Astrocyte of the hippocampus (primary cell): ENCODE measurements at regions not wholly inside any gene's neighbourhood (a gene's known extent, or its start where the extent isn't known, plus 50 kb on each side); places are given as distances from the start of the nearest gene placed in this dataset.

Experiments
- DNase-seq: peaks from one replicate; pipeline ENCODE4 v3.0.0; 2011; ENCODE audit warnings: low read depth, low spot score

DNA sequence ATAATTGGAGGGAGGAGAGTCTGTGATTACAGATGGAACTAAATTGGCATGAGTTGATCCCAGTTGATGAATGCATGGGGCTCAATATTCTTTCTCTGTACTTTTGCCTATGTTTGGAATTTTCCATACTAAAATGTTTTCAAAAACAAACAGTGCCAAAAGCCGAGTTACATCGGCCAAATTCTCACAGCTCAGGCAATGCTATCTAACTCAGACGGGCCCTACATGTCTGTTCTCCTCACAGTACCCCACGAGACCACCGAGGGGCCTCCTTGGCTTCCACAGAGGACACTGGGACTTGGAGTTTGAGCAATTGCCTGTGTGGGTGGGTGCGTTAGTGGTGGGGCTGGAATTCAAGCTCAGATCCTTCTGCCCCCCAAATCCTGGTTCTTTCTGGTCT lies 413.2 kb downstream of the CDH26 start:
- no peak for DNase-seq

DNA sequence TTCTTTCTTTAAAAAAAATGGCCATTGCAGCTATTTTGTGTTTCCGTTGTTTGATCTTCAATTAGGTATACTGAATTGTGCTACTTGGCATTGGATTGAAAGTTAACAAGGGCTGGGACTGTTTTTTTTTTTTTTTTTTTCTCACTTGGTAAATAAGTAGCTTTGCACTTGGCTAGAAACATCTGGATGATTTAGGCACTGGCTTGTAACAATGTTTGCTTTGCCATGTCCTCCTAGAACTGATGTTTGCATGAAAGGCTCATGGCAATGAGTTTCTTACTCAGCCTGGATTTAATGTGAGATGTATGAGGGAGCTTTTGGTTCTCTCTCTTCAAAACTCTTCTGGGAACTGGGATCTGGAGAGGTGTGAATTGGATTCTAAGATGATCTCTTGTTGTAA lies 414.1 kb downstream of the CDH26 start:
- DNase-seq, result no peak

GRCh38 chr20:60372822-60373221 lies 414.6 kb downstream of the CDH26 start:
- DNase-seq, result peak; percentile 6

DNA sequence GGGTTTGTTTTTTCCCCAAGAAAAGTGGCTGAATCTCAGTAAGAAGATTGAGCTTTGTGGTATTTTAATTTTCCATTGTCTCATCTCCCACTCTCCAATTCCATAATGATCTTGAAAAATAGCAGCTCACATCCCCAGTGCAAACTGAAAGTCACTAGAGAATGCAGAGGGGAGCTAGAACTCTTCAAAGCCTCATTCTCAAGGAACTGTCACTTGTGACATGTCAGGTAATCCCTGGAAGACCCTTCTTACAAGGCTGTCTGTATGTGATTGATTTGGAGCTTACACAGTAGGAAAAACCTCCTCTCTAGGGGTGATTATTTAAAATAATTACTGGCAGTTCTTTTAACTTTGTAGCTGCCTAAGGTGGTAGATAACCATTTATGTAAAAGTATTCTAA lies 420.4 kb downstream of the CDH26 start:
- DNase-seq, result no peak

GRCh38 chr20:60381643-60382400 lies 423.6 kb downstream of the CDH26 start:
- DNase-seq, result peak; percentile 26

DNA sequence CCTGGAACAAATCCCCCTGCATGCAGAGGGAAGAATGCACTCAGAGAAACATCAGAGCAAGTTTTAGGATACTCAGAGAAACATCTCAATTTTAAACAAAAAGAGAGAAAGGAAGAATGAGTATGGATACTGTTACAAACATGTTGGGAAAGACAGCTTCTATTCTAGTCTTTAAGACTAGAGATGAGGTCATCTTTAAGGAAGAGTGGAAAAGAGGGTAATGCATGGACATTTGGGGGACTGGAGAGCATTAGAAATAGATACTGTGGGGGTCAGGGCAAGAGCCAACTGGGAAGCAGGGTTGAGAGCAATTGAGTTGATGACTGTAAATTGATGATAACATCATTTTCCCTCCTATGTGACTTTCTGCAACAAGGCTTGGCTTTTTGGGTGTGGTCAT lies 431.2 kb downstream of the CDH26 start:
- no peak for DNase-seq

- DNase-seq, result no peak
These were observed 431.7 kb downstream of the CDH26 start for GRCh38 chr20:60389882-60390281.

- DNase-seq, result no peak
These were observed 437.8 kb downstream of the CDH26 start for GRCh38 chr20:60395991-60396390.

- DNase-seq, result no peak
These were observed 442.3 kb downstream of the CDH26 start for GRCh38 chr20:60400567-60400966.

- DNase-seq, result peak; percentile 8
These were observed 444.2 kb downstream of the CDH26 start for GRCh38 chr20:60402189-60403058.

GRCh38 chr20:60403105-60403741 lies 445.0 kb downstream of the CDH26 start:
- DNase-seq, result peak; percentile 87

DNA sequence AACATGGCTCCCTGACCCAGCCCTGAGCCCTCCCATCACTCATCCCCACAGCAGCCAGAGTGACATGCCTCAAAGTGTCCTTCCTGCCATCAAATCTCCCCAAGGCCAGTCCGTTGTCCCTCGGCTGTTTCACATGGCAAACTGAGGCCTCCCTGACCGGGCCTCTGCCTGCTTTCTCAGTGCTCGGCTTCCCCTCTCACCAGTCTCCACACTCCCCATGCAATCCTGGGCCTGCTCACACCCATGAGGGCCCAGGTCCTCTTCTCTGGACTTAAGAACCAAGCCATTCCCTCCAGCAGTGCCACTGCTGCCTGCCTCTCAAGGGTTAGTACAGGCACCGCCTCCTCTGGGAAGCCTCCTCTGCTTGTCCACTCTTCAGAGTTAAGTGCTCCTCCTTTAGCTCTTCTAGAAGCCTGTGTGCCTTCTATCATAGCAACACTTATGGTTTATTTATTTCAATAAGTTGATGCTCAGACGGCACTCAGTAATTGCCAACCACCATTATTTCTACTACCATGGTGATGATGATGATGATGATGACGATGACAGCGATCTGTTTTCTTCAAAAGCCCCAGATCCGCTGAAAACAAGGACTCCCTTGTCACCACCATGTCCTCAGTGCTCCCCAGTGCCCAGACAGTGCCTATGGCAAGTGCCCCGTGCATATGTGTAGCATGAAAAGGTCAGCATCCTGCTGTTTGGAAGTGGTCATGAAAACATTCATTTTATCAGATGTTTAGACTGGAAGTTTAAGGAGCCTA lies 449.0 kb downstream of the CDH26 start:
- no peak for DNase-seq

GRCh38 chr20:60407938-60408337 lies 449.7 kb downstream of the CDH26 start:
- DNase-seq, result no peak

GRCh38 chr20:60408435-60408834 lies 450.2 kb downstream of the CDH26 start:
- no peak for DNase-seq

DNA sequence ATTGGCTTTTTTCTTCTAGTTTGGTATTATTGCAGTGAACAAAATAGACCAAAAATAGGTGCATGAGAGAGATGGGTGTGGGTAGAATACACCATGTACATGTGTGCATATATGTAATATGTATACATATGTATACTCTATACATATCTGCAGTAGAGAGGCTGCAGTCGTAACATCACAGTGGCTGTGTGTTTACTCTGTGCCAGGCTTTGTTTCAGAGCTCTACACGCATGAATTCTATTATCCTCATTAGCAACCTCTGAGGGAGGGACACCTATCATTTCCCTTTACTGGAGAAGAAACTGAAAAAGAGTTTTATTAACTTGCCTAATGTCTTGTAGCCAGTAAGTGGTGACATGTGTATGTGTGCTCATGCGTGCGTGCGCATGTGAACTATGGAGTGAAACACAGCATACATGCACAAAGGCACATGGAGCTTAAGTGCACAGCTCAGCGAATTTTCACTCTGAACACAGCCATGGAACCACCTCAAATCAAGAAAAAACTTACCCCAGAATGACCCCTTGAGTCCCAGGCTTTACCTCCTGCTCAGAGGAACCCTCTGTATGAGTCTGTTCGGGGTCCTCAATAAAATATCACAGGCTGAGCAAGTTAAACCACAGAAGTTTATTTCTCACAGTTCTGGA lies 452.5 kb downstream of the CDH26 start:
- no peak for DNase-seq

GRCh38 chr20:60411813-60412212 lies 453.6 kb downstream of the CDH26 start:
- DNase-seq, result no peak

DNA sequence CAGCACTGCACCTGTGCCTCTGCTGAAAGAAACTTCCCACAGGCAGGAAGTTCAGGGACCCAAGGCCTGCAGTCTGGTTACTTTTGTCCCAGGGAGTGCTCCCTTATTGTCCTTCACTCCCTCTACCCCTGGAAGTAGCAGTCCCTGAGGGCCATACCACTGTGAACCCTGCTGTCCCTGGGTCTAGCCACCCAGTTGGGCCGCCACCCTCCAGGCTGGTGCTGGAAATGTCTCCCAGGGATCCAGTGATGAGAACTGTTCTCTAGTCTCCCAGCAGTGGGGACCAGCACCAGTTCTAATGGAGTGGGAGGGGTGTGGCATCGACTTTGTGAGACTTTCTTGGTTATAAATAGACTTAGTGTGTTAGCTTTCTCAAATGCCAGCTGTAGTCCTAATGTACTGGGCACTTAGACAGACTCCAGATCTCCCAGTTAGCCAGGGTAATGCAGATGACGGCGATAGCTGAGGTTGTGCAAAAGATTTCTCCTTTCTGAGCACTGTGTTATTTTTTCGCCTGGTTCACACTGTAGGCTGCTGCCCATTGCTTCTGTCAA lies 462.5 kb downstream of the CDH26 start:
- DNase-seq, result no peak

- no peak for DNase-seq
These were observed 464.6 kb downstream of the CDH26 start for GRCh38 chr20:60422848-60423247.

DNA sequence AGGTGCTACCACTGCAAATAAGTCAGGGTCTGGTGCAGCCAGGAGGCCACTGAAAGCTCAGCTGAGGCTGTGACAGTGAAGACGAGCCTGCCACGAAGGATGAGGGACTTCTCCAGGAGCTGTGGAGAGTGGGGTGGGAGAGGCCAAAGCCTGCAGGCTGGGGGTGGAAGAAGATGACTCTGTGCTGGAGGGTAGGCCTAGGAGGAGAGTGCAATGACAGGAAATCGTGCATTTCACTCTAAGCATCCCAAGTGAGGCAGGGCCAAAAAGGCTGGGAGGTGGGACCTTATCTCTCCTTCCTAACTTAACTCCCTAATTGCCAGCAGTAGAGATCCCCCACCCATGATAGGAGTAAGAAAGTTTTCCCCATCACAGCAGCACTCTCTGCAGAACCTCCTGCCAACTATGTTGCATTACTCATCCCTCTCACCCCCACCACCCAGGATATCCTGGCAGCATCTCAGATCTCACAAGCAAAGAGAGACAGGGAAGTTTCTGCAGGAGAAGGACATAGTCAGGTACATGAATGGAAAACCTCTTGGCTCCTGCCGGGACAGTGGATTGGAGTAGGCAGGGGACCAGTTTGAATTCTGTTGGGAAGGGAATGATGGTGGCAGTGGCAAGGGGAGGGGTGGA lies 466.2 kb downstream of the CDH26 start:
- DNase-seq, result peak; percentile 69

GRCh38 chr20:60427516-60427915 lies 469.3 kb downstream of the CDH26 start:
- DNase-seq, result no peak
